ENCODE measurements at regions not wholly inside any gene's neighbourhood (a gene's known extent, or its start where the extent isn't known, plus 50 kb on each side); places are given as distances from the start of the nearest gene placed in this dataset.

- no peak for TF ChIP-seq CTCF (IDR thresholded peaks at IDR 0.05)
- TF ChIP-seq POLR2A (IDR thresholded peaks at IDR 0.05), result no peak
Observed at GRCh38 chr5:96253140-96253539, 179.9 kb downstream of the PCSK1 start.
